ENCODE measurements at regions not wholly inside any gene's neighbourhood (a gene's known extent, or its start where the extent isn't known, plus 50 kb on each side); places are given as distances from the start of the nearest gene placed in this dataset.

- Mint-ChIP-seq H3K27me3 (ENCODE audit: low read depth) (peaks cover 12% of the 10 kb centered on the region), H3K27ac (no peak overlapping the region), H3K36me3 (ENCODE audit: low read depth) (no peaks in the 10 kb centered on the region), H3K9me3 (no peaks in the 10 kb centered on the region), H3K4me3 (no peak overlapping the region), H3K4me1 (ENCODE audit: low read depth) (no peaks in the 10 kb centered on the region)
Observed at GRCh38 chr12:45613855-45614254, 115.7 kb upstream of the ARID2 start.

GRCh38 chr12:45615268-45615667 lies 114.2 kb upstream of the ARID2 start:
- Mint-ChIP-seq H3K4me3 (no peak overlapping the region), H3K9me3 (no peaks in the 10 kb centered on the region), H3K27me3 (ENCODE audit: low read depth) (peaks cover 14% of the 10 kb centered on the region), H3K36me3 (ENCODE audit: low read depth) (no peaks in the 10 kb centered on the region), H3K4me1 (ENCODE audit: low read depth) (no peaks in the 10 kb centered on the region), H3K27ac (no peak overlapping the region)

DNA sequence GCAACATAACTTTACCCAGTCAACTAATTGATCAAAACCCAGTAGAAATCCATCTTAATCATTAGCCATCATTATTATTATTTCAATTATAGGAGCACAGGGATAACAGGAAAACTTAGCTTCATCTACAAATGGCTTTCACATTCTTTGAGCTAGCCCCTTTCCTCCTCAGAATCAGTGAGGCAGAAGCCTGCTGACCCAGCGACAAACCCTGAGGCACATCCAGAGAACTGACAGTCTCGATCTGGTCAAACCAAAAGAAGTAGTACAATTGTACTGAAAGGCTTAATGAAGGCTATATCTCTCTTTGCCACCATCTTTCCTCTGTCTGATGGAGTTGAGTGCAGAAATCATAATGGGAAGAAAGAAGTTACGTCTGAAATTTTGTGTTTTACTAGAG lies 109.8 kb upstream of the ARID2 start:
- H3K36me3 Mint-ChIP-seq (ENCODE audit: low read depth): no peaks in the 10 kb centered on the region
- H3K4me1 Mint-ChIP-seq (ENCODE audit: low read depth): no peaks in the 10 kb centered on the region
- H3K9me3 Mint-ChIP-seq: peaks cover 8% of the 10 kb centered on the region
- no peak overlapping the region for H3K27ac Mint-ChIP-seq
- H3K4me3 Mint-ChIP-seq: no peak overlapping the region
- H3K27me3 Mint-ChIP-seq (ENCODE audit: low read depth): peaks cover 21% of the 10 kb centered on the region

GRCh38 chr12:45621703-45622102 lies 107.8 kb upstream of the ARID2 start:
- peaks cover 8% of the 10 kb centered on the region for H3K9me3 Mint-ChIP-seq
- no peak overlapping the region for H3K4me3 Mint-ChIP-seq
- H3K4me1 Mint-ChIP-seq (ENCODE audit: low read depth): no peaks in the 10 kb centered on the region
- H3K27ac Mint-ChIP-seq: no peak overlapping the region
- peaks cover 21% of the 10 kb centered on the region for H3K27me3 Mint-ChIP-seq (ENCODE audit: low read depth)
- H3K36me3 Mint-ChIP-seq (ENCODE audit: low read depth): no peaks in the 10 kb centered on the region

- H3K4me1 Mint-ChIP-seq (ENCODE audit: low read depth): no peaks in the 10 kb centered on the region
- no peak overlapping the region for H3K27ac Mint-ChIP-seq
- H3K9me3 Mint-ChIP-seq: peaks cover 8% of the 10 kb centered on the region
- no peak overlapping the region for H3K4me3 Mint-ChIP-seq
- peaks cover 22% of the 10 kb centered on the region for H3K27me3 Mint-ChIP-seq (ENCODE audit: low read depth)
- H3K36me3 Mint-ChIP-seq (ENCODE audit: low read depth): no peaks in the 10 kb centered on the region
Observed at GRCh38 chr12:45622210-45622937, 107.1 kb upstream of the ARID2 start.

DNA sequence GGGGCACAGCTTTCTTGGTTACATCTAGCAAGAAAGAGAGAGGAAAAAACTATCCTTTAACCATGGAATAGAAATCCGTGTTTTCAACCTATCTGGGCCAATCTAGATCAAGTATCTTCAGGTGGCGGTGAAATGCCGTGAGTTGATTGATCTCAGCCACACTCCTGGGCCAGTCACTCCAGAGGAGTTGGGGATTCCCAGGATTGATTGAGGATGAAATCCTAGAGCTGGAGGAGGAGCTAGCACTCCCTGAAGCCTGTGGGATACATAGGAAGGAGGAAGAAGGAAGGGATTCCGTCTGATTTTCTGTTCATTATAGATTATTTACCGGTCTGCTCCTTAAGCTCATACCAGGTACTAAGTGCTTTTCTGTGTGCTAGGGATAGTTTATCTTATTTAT lies 106.3 kb upstream of the ARID2 start:
- no peak overlapping the region for H3K4me3 Mint-ChIP-seq
- no peaks in the 10 kb centered on the region for H3K36me3 Mint-ChIP-seq (ENCODE audit: low read depth)
- peaks cover 31% of the 10 kb centered on the region for H3K27me3 Mint-ChIP-seq (ENCODE audit: low read depth)
- H3K9me3 Mint-ChIP-seq: peaks cover 8% of the 10 kb centered on the region
- no peaks in the 10 kb centered on the region for H3K4me1 Mint-ChIP-seq (ENCODE audit: low read depth)
- H3K27ac Mint-ChIP-seq: no peak overlapping the region

- H3K4me3 Mint-ChIP-seq: no peak overlapping the region
- peaks cover 8% of the 10 kb centered on the region for H3K9me3 Mint-ChIP-seq
- no peak overlapping the region for H3K27ac Mint-ChIP-seq
- H3K4me1 Mint-ChIP-seq (ENCODE audit: low read depth): no peaks in the 10 kb centered on the region
- H3K36me3 Mint-ChIP-seq (ENCODE audit: low read depth): no peaks in the 10 kb centered on the region
- H3K27me3 Mint-ChIP-seq (ENCODE audit: low read depth): peaks cover 35% of the 10 kb centered on the region
Observed at GRCh38 chr12:45623940-45624339, 105.6 kb upstream of the ARID2 start.

DNA sequence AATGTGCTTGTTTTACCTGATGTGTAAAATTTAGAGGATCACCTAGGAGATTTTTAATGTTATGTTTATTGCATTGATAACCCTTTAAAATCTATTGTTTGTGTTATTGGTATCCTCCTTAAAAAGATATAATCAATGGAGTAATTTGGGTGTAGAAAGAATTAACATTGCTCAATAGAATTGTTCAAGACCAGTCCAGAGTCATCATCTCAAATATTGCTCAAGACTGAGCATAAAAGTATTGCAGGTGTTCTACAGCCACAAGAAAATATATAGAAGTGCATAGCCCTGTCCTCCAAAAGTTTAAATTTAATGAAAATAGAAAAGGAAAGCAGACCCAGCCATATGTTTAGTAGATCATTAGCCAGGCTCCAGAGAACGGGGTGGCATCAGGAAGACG lies 102.5 kb upstream of the ARID2 start:
- Mint-ChIP-seq H3K4me1 (ENCODE audit: low read depth) (no peaks in the 10 kb centered on the region), H3K27ac (no peak overlapping the region), H3K36me3 (ENCODE audit: low read depth) (no peaks in the 10 kb centered on the region), H3K9me3 (peaks cover 2% of the 10 kb centered on the region), H3K4me3 (no peak overlapping the region), H3K27me3 (ENCODE audit: low read depth) (peaks cover 50% of the 10 kb centered on the region)

DNA sequence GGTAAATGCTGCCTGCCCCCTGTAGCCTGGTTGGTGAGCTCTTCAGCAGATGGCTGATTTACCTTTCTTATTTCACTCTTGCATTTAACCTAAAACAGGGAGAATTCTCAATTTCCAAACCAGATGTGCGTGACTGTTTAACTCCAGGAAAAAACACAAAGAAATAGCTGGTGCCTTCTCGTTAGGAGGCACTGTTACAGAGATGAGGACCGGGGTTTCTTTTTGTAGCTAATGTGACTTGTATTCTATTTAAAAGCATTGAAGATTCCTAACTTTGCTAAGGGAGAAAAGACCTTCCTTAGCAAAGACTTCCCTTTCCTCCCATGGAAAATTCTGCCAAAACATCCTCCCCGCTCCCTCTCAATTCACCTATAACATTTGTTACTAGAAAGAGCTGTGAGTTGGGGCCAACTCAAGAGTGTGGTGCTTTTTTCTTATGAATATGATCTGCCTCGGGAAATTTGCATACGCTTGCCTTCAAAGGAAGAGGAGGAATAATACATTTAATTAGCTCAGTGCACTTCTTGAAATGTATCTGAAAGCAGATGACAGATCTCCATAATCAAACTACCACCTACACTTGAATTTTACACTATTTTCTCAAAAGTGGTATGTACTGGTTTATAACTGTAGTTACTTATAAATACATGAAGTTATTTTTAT lies 102.0 kb upstream of the ARID2 start:
- H3K9me3 Mint-ChIP-seq: no peaks in the 10 kb centered on the region
- H3K4me1 Mint-ChIP-seq (ENCODE audit: low read depth): no peaks in the 10 kb centered on the region
- H3K27ac Mint-ChIP-seq: no peak overlapping the region

DNA sequence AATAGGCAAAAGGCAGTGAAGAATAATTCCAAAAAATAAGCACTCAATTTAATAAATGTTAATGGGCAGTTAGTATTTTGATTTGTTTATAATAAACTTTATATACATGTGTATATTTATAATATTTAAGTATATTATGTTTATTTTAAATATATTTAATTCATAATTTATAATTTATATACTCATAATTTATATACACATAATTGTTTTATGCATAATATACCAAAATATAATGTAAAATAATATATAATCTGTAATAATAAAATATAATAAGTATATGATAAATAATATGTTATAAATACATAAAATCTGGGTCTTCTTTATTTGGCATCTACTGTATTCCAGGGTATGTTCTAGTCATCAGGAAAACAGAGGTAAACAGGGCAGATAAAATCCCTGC lies 100.2 kb upstream of the ARID2 start:
- H3K36me3 Mint-ChIP-seq (ENCODE audit: low read depth): no peaks in the 10 kb centered on the region
- no peak overlapping the region for H3K4me3 Mint-ChIP-seq
- H3K4me1 Mint-ChIP-seq (ENCODE audit: low read depth): peaks cover 4% of the 10 kb centered on the region
- peaks cover 56% of the 10 kb centered on the region for H3K27me3 Mint-ChIP-seq (ENCODE audit: low read depth)
- no peaks in the 10 kb centered on the region for H3K9me3 Mint-ChIP-seq
- no peak overlapping the region for H3K27ac Mint-ChIP-seq

More for the DNA sequence above, 102.0 kb upstream of the ARID2 start:
- H3K4me3 Mint-ChIP-seq: no peak overlapping the region
- H3K36me3 Mint-ChIP-seq (ENCODE audit: low read depth): no peaks in the 10 kb centered on the region
- peaks cover 53% of the 10 kb centered on the region for H3K27me3 Mint-ChIP-seq (ENCODE audit: low read depth)

DNA sequence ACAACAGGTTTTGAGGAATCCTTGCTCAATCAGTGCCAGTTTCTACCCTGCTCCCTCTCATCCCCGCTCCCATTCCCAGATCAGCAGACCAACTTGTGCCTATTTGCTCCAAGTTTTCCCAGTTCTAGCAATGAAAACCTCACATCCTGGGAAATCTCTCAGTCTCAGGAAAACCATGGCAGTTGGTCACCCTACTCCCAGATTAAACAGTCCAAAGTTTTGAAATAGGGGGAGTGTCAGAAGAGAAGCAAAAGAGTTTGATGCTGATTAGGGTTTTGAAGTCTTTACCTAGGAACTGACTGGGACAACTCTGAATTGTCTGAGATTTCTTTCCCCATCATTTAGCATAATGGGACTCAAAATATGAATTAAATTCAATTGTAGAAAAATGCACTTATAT lies 95.8 kb upstream of the ARID2 start:
- no peaks in the 10 kb centered on the region for H3K36me3 Mint-ChIP-seq (ENCODE audit: low read depth)
- H3K9me3 Mint-ChIP-seq: no peaks in the 10 kb centered on the region
- H3K27me3 Mint-ChIP-seq (ENCODE audit: low read depth): peaks cover 35% of the 10 kb centered on the region
- H3K27ac Mint-ChIP-seq: no peak overlapping the region
- no peak overlapping the region for H3K4me3 Mint-ChIP-seq
- peaks cover 4% of the 10 kb centered on the region for H3K4me1 Mint-ChIP-seq (ENCODE audit: low read depth)

GRCh38 chr12:45634273-45634917 lies 95.1 kb upstream of the ARID2 start:
- Mint-ChIP-seq H3K9me3 (no peaks in the 10 kb centered on the region), H3K27me3 (ENCODE audit: low read depth) (peaks cover 35% of the 10 kb centered on the region), H3K4me1 (ENCODE audit: low read depth) (peaks cover 4% of the 10 kb centered on the region), H3K27ac (no peak overlapping the region), H3K36me3 (ENCODE audit: low read depth) (no peaks in the 10 kb centered on the region), H3K4me3 (no peak overlapping the region)

DNA sequence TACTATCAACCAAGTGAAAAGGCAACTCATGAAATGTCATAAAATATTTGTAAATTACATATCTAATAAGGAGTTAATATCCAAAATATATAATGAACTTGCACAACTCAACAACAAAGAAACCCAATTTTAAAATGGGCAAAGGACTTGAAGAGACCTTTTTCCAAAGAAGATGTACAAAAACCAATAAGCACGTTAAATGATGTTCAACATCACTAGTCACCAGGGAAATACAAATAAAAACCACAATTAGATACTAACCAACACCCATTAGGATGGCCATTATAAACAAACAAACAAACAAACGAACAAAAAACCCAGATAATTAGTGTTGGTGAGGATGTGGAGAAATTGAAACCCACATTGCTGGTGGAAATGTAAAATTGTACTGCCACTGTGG lies 92.3 kb upstream of the ARID2 start:
- no peaks in the 10 kb centered on the region for H3K9me3 Mint-ChIP-seq
- H3K36me3 Mint-ChIP-seq (ENCODE audit: low read depth): no peaks in the 10 kb centered on the region
- peaks cover 17% of the 10 kb centered on the region for H3K27me3 Mint-ChIP-seq (ENCODE audit: low read depth)
- peaks cover 4% of the 10 kb centered on the region for H3K4me1 Mint-ChIP-seq (ENCODE audit: low read depth)
- H3K27ac Mint-ChIP-seq: no peak overlapping the region
- no peak overlapping the region for H3K4me3 Mint-ChIP-seq

- no peak overlapping the region for H3K4me3 Mint-ChIP-seq
- peaks cover 13% of the 10 kb centered on the region for H3K27me3 Mint-ChIP-seq (ENCODE audit: low read depth)
- H3K4me1 Mint-ChIP-seq (ENCODE audit: low read depth): peaks cover 4% of the 10 kb centered on the region
- no peaks in the 10 kb centered on the region for H3K36me3 Mint-ChIP-seq (ENCODE audit: low read depth)
- no peak overlapping the region for H3K27ac Mint-ChIP-seq
- no peaks in the 10 kb centered on the region for H3K9me3 Mint-ChIP-seq
Observed at GRCh38 chr12:45637706-45638105, 91.8 kb upstream of the ARID2 start.

GRCh38 chr12:45638386-45638785 lies 91.1 kb upstream of the ARID2 start:
- H3K9me3 Mint-ChIP-seq: no peaks in the 10 kb centered on the region
- H3K27ac Mint-ChIP-seq: no peak overlapping the region
- H3K4me1 Mint-ChIP-seq (ENCODE audit: low read depth): peaks cover 4% of the 10 kb centered on the region
- peaks cover 12% of the 10 kb centered on the region for H3K27me3 Mint-ChIP-seq (ENCODE audit: low read depth)
- H3K4me3 Mint-ChIP-seq: no peak overlapping the region
- no peaks in the 10 kb centered on the region for H3K36me3 Mint-ChIP-seq (ENCODE audit: low read depth)

Measured in T-helper 1 cell treated with Interleukin-12 subunit alpha and Interleukin-12 subunit beta and Interleukin-4 antibody, amounts not matched to agents 30 μg/mL and 1 μg/mL, for 36 hours (primary cell).